Neuron (in vitro differentiated cells): ENCODE measurements at regions not wholly inside any gene's neighbourhood (a gene's known extent, or its start where the extent isn't known, plus 50 kb on each side); places are given as distances from the start of the nearest gene placed in this dataset.
"Not testable (repeated sequence)": the region's sequence is repeated elsewhere in the genome, so short reads cannot be mapped to it uniquely, and the experiment has no call there.

Source experiments
- H2AFZ ChIP-seq: one replicate; pipeline ENCODE4 v1.6.1; 2013; ENCODE audit warnings: low read depth, mild to moderate bottlenecking, inconsistent platforms, low read length, moderate library complexity
- H3K27me3 ChIP-seq: one replicate; pipeline ENCODE4 v1.6.1; 2013; ENCODE audit warnings: low read length; ENCODE audit not compliant: insufficient read depth
- H3K36me3 ChIP-seq: one replicate; pipeline ENCODE4 v1.6.1; 2013; ENCODE audit warnings: low read length; ENCODE audit not compliant: insufficient read depth
- H3K4me1 ChIP-seq: one replicate; pipeline ENCODE4 v1.6.1; 2013; ENCODE audit warnings: low read length; ENCODE audit not compliant: insufficient read depth
- H3K4me3 ChIP-seq: 2 replicates; pipeline ENCODE4 v1.5.1; 2013; ENCODE audit warnings: mild to moderate bottlenecking, low read length, moderate library complexity
- H3K9me3 ChIP-seq: one replicate; pipeline ENCODE4 v1.6.1; 2013; ENCODE audit warnings: low read length

GRCh38 chr2:37744961-37745360 is 73.5 kb upstream of the CDC42EP3 start:
- not testable (repeated sequence) for H3K9me3 ChIP-seq, H3K4me1 ChIP-seq, H3K36me3 ChIP-seq, H3K4me3 ChIP-seq, H3K27me3 ChIP-seq, H2AFZ ChIP-seq

- H3K4me1 ChIP-seq = not testable (repeated sequence)
These were observed 74.6 kb upstream of the CDC42EP3 start for GRCh38 chr2:37746011-37746410.

GRCh38 chr2:37746883-37747282 is 75.4 kb upstream of the CDC42EP3 start:
- H3K4me3 ChIP-seq = no peak overlapping the region
- H3K36me3 ChIP-seq = no peaks in the 10 kb centered on the region
- no peak overlapping the region for H2AFZ ChIP-seq
- no peaks in the 10 kb centered on the region for H3K9me3 ChIP-seq
- no peaks in the 10 kb centered on the region for H3K27me3 ChIP-seq
- no peaks in the 10 kb centered on the region for H3K4me1 ChIP-seq

More at GRCh38 chr2:37746011-37746410, 74.6 kb upstream of the CDC42EP3 start:
- not testable (repeated sequence) for H3K4me3 ChIP-seq, H3K27me3 ChIP-seq, H2AFZ ChIP-seq, H3K9me3 ChIP-seq, H3K36me3 ChIP-seq

GRCh38 chr2:37748541-37748940 is 77.1 kb upstream of the CDC42EP3 start:
- H3K27me3 ChIP-seq = no peaks in the 10 kb centered on the region
- no peaks in the 10 kb centered on the region for H3K9me3 ChIP-seq
- H3K4me1 ChIP-seq = no peaks in the 10 kb centered on the region
- H3K4me3 ChIP-seq = no peak overlapping the region
- no peaks in the 10 kb centered on the region for H3K36me3 ChIP-seq
- H2AFZ ChIP-seq = no peak overlapping the region

- not testable (repeated sequence) for H3K4me1 ChIP-seq, H3K36me3 ChIP-seq, H3K27me3 ChIP-seq, H3K4me3 ChIP-seq, H3K9me3 ChIP-seq, H2AFZ ChIP-seq
These were observed 78.8 kb upstream of the CDC42EP3 start for GRCh38 chr2:37750286-37750685.

GRCh38 chr2:37752766-37753165 is 81.3 kb upstream of the CDC42EP3 start:
- Histone ChIP-seq H3K4me3 (no peak overlapping the region), H3K36me3 (no peaks in the 10 kb centered on the region), H3K27me3 (no peaks in the 10 kb centered on the region), H2AFZ (no peak overlapping the region), H3K9me3 (no peaks in the 10 kb centered on the region), H3K4me1 (no peaks in the 10 kb centered on the region)

GRCh38 chr2:37753758-37754157 is 82.3 kb upstream of the CDC42EP3 start:
- Histone ChIP-seq H3K4me1 (no peaks in the 10 kb centered on the region), H3K4me3 (no peak overlapping the region), H2AFZ (no peak overlapping the region), H3K36me3 (no peaks in the 10 kb centered on the region), H3K9me3 (no peaks in the 10 kb centered on the region), H3K27me3 (no peaks in the 10 kb centered on the region)

- not testable (repeated sequence) for H3K4me3 ChIP-seq, H2AFZ ChIP-seq, H3K27me3 ChIP-seq, H3K36me3 ChIP-seq, H3K4me1 ChIP-seq, H3K9me3 ChIP-seq
These were observed 84.6 kb upstream of the CDC42EP3 start for GRCh38 chr2:37755961-37756559.

GRCh38 chr2:37757456-37757855 is 86.0 kb upstream of the CDC42EP3 start:
- H3K4me1 ChIP-seq, H3K4me3 ChIP-seq, H3K36me3 ChIP-seq, H3K9me3 ChIP-seq, H3K27me3 ChIP-seq, H2AFZ ChIP-seq: not testable (repeated sequence)

GRCh38 chr2:37758141-37758601 is 86.7 kb upstream of the CDC42EP3 start:
- not testable (repeated sequence) for H3K4me1 ChIP-seq, H2AFZ ChIP-seq, H3K36me3 ChIP-seq, H3K4me3 ChIP-seq, H3K27me3 ChIP-seq, H3K9me3 ChIP-seq

GRCh38 chr2:37759989-37760388 is 88.5 kb upstream of the CDC42EP3 start:
- not testable (repeated sequence) for H3K4me3 ChIP-seq, H2AFZ ChIP-seq, H3K9me3 ChIP-seq, H3K4me1 ChIP-seq, H3K27me3 ChIP-seq, H3K36me3 ChIP-seq

- Histone ChIP-seq H3K4me3 (no peak overlapping the region), H2AFZ (no peak overlapping the region), H3K9me3 (no peaks in the 10 kb centered on the region), H3K27me3 (no peaks in the 10 kb centered on the region), H3K36me3 (no peaks in the 10 kb centered on the region), H3K4me1 (no peaks in the 10 kb centered on the region)
These were observed 89.0 kb upstream of the CDC42EP3 start for GRCh38 chr2:37760471-37760870.

- H3K4me3 ChIP-seq, H3K36me3 ChIP-seq, H3K27me3 ChIP-seq, H2AFZ ChIP-seq, H3K9me3 ChIP-seq, H3K4me1 ChIP-seq: not testable (repeated sequence)
These were observed 90.8 kb upstream of the CDC42EP3 start for GRCh38 chr2:37762281-37762680.

GRCh38 chr2:37764739-37765138 is 93.3 kb upstream of the CDC42EP3 start:
- Histone ChIP-seq H3K27me3 (no peaks in the 10 kb centered on the region), H3K36me3 (no peaks in the 10 kb centered on the region), H2AFZ (no peak overlapping the region), H3K4me3 (no peak overlapping the region), H3K4me1 (peaks cover 8% of the 10 kb centered on the region), H3K9me3 (no peaks in the 10 kb centered on the region)
